GM18507 (cell line): ENCODE measurements at regions not wholly inside any gene's neighbourhood (a gene's known extent, or its start where the extent isn't known, plus 50 kb on each side); places are given as distances from the start of the nearest gene placed in this dataset.

Experiments
- DNase-seq: peaks from one replicate; pipeline ENCODE4 v3.0.0; 2011; ENCODE audit warnings: low read depth; ENCODE audit not compliant: insufficient read length; ENCODE audit errors: extremely low spot score
- FAIRE-seq: peaks from 2 replicates; lab custom pipeline; 2011; peaks lifted over from hg19 to GRCh38; lab: Jason Lieb, UNC

- FAIRE-seq, result no peak
- no peak for DNase-seq
These were observed 54.9 kb upstream of the ABCB5 start for GRCh38 chr7:20560325-20561180.

- FAIRE-seq, result no peak
- DNase-seq, result no peak
These were observed 54.0 kb upstream of the ABCB5 start for GRCh38 chr7:20561466-20561865.

DNA sequence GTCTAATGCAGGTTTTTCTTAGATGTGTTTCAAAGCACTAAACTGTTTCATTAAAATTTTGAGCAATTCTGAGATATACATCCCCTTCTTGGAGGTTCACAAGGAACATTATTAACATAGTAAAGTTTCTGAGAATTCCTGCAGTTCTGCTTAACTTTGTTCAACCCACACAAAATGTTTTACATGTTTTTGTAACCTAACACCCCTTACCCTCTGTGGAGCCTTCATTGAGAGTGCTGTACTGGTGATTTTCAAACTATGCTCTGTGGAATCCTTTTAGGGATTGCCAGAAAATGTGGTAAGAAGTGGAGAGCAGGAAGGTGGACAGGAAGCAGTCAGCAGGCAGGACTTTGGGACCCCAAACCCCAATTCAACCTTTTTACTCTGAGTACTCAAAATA lies 53.6 kb upstream of the ABCB5 start:
- DNase-seq (no peak), FAIRE-seq (no peak)

- DNase-seq, result no peak
- no peak for FAIRE-seq
These were observed 53.0 kb upstream of the ABCB5 start for GRCh38 chr7:20562461-20562860.
